HG03520 (cell line): ENCODE measurements at regions not wholly inside any gene's neighbourhood (a gene's known extent, or its start where the extent isn't known, plus 50 kb on each side); places are given as distances from the start of the nearest gene placed in this dataset.

Experiments
- ATAC-seq: cut with Tn5 transposase; IDR thresholded peaks from one replicate; pipeline ENCODE4 v1.9.1; 2021; ENCODE audit warnings: mild to moderate bottlenecking, moderate library complexity; ENCODE audit not compliant: unreplicated experiment

GRCh38 chr20:17840423-17840822 is 128.2 kb downstream of the SNX5 start:
- ATAC-seq = no peak

GRCh38 chr20:17838921-17839320 is 129.7 kb downstream of the SNX5 start:
- ATAC-seq = no peak

GRCh38 chr20:17837179-17837578 is 131.4 kb downstream of the SNX5 start:
- ATAC-seq = no peak

DNA sequence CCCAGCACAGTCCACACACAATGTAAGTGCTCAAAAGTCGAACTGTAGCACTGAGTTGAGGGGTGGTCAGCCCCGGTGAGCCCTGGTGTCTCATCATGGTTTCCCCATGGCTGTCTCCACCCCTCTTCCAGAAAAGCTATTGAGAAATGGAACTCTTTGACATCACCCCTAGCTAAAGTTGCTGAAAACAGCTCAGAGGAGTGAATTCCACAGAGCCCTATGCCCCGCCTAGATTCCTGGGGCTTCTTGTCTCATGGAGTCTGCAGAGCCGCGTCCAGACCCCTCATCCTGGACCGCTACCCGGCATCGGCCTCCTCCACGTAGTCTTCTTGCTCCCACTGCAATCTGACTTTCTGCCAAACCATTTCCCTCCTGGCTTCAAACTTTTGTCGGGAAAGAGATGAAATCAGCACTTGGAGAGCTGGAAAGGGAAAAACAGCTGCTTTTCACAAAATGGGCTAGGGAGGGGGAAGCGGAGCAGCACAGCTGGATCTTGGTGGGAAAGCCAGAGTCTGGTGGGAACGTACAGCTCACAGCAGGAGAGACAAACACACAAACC is 132.2 kb downstream of the SNX5 start:
- ATAC-seq = no peak

DNA sequence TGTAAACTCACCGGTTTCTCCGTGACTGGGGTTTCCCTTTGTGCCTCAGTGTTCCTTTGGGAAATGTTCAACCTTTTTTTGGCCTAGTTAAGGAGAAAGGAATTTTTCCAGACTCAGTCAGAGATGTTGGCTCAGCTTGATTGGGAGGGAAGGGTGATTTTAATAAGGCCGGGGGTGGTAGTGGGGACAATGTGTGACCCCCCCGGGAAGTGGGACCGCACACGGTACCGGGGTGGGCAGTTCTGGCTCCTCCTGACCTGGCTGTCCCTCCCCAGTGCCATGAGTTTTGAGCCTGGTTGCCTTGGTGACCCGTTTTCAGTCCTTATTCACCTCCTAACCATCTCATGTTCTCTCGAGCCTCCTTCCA is 132.7 kb downstream of the SNX5 start:
- ATAC-seq = no peak

- no peak for ATAC-seq
Observed at GRCh38 chr20:17835240-17835933, 133.2 kb downstream of the SNX5 start.

DNA sequence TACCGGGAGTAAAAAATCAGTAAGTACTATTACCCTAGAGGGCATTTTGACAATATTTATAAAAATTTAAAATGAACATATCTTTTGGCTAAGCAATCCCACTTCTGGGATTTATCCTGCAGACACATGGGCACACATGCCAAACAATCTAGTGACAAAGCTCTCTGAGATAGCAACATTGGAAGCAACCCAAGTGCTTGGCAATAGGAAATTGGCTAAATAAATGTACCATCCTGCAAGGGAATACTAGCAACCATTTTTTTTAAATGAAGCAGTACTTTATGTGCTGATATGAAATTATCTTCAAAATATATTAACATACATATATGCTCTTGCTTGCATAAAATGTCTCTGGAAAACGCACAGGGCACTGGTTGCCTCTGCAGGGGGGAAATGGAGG is 133.8 kb downstream of the SNX5 start:
- no peak for ATAC-seq

DNA sequence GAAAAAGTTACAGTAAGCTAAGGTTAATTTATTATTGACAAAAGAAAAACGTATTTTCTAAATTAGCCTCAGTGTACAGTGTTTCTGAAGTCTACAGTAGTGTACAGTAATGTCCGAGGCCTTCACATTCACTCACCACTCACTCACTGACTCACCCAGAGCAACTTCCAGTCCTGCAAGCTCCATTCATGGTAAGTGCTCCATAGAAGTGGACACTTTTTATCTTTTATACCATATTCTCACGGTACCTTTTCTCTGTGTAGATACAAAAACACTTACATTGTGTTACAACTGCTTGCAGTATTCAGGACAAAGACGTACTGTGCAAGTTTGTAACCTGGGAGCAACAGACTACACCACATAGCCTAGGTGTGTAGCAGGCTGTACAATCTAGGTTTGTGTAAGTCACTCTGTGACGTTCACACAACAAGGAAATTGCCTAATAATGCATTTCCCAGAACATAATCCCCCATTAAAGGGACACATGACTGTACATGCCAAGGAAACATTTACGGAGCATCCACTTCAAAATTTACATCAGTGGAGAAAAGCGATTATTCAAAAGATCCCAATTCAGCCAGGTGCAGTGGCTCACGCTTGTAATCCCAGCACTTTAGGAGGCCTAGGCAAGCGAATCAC is 133.4 kb downstream of the BANF2 start:
- ATAC-seq = no peak

- ATAC-seq = no peak
Observed at GRCh38 chr20:17832236-17832915, 132.6 kb downstream of the BANF2 start.

DNA sequence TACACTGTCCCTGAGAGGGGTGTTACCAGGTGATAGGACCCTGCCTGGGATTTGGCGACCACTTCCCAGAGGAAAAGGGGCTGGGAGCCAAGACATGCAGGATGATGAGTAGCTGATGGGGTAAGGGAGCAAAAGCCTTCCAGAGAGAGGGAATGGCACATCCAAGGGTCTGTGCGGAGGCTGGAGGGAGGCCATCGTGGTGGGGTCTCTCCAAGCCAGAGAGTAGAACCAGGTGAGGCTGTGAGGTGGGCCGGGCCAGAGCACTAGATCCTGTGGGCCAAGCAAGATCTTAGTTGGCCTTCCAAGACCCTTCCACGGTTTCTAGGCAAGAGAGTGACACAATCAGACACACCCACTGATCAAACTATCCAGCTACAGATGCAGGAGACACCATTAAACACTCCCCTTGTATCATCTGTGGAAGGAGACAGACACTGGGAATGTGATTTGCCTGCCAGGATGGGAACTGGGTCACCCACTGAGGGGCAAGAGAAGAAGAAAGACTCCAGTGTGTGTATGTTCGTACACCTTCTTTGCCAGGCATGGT is 128.9 kb downstream of the BANF2 start:
- no peak for ATAC-seq

GRCh38 chr20:17827759-17828559 is 128.2 kb downstream of the BANF2 start:
- ATAC-seq = no peak

DNA sequence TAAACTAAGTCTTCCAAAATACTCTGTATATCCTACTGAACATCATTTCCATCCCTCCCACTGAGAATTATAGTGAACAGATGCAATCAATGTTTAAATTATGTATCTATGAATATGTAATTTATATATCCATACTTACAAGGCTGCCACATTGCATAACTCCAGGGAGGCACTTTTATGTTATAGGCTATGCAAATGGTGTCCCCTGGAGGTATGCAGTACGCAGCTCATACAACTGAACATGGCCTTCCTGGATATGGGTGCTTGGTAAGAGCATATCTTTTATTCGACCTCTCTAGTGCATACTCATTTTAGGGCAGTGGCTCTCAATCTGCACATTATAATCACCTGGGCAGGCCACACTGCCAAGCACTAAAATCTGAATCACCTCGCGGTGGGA is 127.3 kb downstream of the BANF2 start:
- no peak for ATAC-seq

DNA sequence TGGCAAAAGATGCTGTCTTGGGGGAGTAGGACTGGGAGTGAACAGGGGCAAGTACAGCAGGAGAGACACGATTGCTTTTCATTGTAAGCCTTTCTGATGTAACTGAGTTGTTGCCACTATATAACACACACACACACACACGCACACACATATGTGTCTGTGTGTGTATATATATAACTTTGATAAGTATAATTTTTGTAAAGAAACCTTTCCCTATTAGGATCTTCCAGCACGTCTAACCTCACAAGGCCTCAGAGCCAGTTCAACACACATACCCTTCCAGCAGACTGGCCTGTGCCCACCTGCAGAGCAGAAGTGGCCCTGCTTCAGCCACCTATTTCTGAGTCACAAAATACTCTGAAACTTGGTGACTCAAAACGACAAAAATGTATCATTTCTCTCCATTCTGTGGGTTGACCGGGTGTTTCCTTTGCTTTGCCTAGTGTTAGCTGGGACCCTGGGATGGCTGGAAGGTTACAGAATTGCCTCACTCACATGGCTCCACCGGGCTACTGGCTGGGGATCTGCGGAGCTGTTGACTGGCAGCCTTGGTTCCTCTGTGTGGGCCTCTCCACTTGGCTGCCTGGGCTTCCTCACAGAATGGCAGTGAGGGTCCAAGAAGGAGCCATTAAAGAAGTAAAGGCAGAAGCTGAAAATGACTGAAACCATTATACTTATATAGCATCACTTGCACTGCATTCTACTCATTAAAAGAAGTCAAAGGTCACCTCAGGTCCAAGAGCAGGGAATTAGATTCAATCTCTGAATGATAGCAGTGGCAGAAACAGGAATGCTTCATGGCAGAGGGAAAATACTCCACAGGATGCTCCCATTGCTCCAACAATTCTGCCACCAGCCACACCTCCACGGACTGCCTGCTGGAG is 126.4 kb downstream of the BANF2 start:
- peak; percentile 86 for ATAC-seq

- no peak for ATAC-seq
Observed at GRCh38 chr20:17825252-17825959, 125.6 kb downstream of the BANF2 start.

- ATAC-seq = no peak
Observed at GRCh38 chr20:17824676-17825251, 125.0 kb downstream of the BANF2 start.

DNA sequence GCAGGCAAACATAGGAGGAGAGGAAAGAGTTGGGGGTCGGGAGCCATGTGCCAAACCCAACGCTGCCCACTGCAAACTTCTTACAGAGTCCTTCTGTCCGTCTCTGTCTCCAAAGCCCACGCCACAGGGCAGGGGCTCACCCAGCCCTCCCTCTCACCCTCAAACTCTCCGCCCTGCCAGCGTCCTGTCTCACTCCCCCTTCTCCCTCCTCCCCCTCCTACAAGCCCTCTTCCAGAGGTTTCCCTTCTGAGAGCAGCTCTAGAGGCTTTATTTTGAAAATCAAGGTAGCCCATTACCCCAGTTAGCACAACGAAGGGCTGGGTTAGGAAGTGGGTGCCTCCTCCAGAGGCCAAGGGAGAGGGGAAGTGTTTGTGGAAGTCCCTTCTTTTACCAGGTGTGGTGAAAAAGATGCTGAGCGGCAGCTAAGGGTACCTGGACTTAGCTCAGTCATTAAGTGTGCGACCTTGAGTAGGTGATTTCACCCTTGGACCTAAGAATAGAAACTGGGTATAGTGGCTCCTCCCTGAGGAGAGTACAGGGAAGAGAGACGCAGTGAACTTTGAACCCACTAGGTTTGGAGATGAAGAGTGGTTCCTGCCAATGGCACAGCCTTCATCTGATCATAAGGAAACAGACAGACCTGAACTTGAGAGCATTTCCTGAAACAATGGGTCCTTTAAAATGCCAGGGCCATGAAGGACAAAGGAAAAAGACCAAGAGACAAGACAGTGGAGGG is 123.8 kb downstream of the BANF2 start:
- no peak for ATAC-seq

DNA sequence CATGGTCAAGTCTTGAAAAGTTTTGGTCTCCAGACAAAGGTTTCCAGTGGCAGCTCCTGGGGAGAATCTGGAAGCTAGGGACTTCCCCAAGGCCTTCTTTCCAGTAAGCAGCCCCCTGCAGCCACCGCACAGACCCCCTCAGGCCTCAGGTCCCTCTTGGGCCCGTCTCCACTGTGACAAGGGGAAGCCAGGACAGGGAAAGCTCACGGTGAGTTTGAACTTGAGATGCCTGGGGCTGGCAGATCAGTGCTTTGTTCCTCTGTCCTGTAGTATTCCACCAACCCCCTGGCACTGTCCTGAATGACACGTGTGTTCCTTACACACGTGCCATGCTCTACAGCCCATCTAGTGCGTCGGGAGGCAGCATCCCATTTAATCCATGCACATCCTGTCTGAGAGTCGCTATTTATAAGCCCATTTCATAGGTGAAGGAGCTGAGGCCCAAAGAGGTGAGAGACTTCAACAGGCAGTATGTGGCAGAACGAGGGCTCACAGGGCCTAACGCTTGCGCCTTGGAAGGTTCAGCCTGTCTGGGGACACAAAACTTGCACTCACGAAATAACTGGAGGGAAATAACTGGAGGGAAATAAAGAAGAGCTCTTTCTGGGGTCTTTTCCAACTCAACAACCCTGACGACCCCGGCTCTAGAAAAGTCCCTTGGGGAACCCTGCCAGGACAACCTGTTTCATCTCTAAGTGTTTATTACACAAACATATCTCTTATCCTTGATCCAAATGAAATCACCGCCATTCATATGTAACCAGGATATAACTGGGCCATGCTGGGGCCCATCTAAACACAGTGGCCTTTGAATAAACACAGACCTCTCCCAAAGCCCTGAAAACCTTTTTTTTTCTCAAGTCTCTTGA is 123.0 kb downstream of the BANF2 start:
- no peak for ATAC-seq
